GM19438 (cell line): ENCODE measurements at regions not wholly inside any gene's neighbourhood (a gene's known extent, or its start where the extent isn't known, plus 50 kb on each side); places are given as distances from the start of the nearest gene placed in this dataset.

ENCODE experiments used
- ATAC-seq: cut with Tn5 transposase; IDR thresholded peaks from one replicate; pipeline ENCODE4 v1.9.1; 2021; ENCODE audit warnings: low read depth; ENCODE audit not compliant: unreplicated experiment

GRCh38 chr2:18704276-18704675 is 114.9 kb upstream of the NT5C1B start:
- no peak for ATAC-seq

GRCh38 chr2:18703555-18703954 is 114.2 kb upstream of the NT5C1B start:
- no peak for ATAC-seq

- no peak for ATAC-seq
These were observed 112.6 kb upstream of the NT5C1B start for GRCh38 chr2:18701981-18702380.

GRCh38 chr2:18701546-18701945 is 112.2 kb upstream of the NT5C1B start:
- no peak for ATAC-seq

GRCh38 chr2:18690342-18690741 is 101.0 kb upstream of the NT5C1B start:
- ATAC-seq = no peak

GRCh38 chr2:18684206-18685038 is 95.1 kb upstream of the NT5C1B start:
- ATAC-seq = no peak

GRCh38 chr2:18682681-18683080 is 93.3 kb upstream of the NT5C1B start:
- no peak for ATAC-seq

- ATAC-seq = no peak
These were observed 87.9 kb upstream of the NT5C1B start for GRCh38 chr2:18677280-18677679.

GRCh38 chr2:18674309-18674708 is 84.9 kb upstream of the NT5C1B start:
- no peak for ATAC-seq

GRCh38 chr2:18671363-18671762 is 82.0 kb upstream of the NT5C1B start:
- no peak for ATAC-seq

GRCh38 chr2:18668221-18668620 is 78.9 kb upstream of the NT5C1B start:
- ATAC-seq = no peak

- no peak for ATAC-seq
These were observed 75.1 kb upstream of the NT5C1B start for GRCh38 chr2:18664421-18664820.

- ATAC-seq = no peak
These were observed 74.5 kb upstream of the NT5C1B start for GRCh38 chr2:18663861-18664260.

- ATAC-seq = no peak
These were observed 73.3 kb upstream of the NT5C1B start for GRCh38 chr2:18662689-18663088.

GRCh38 chr2:18659915-18660314 is 70.5 kb upstream of the NT5C1B start:
- ATAC-seq = no peak

GRCh38 chr2:18656048-18656447 is 66.7 kb upstream of the NT5C1B start:
- no peak for ATAC-seq

- no peak for ATAC-seq
These were observed 62.7 kb upstream of the NT5C1B start for GRCh38 chr2:18651842-18652774.

GRCh38 chr2:18650221-18650620 is 60.9 kb upstream of the NT5C1B start:
- ATAC-seq = no peak

GRCh38 chr2:18649502-18650135 is 60.2 kb upstream of the NT5C1B start:
- no peak for ATAC-seq

GRCh38 chr2:18648161-18648560 is 58.8 kb upstream of the NT5C1B start:
- no peak for ATAC-seq

- ATAC-seq = no peak
These were observed 58.4 kb upstream of the NT5C1B start for GRCh38 chr2:18647731-18648130.
